Fibroblast of the aortic adventitia (primary cell): ENCODE measurements at regions not wholly inside any gene's neighbourhood (a gene's known extent, or its start where the extent isn't known, plus 50 kb on each side); places are given as distances from the start of the nearest gene placed in this dataset.

ENCODE experiments used
- DNase-seq: peaks from one replicate; pipeline ENCODE4 v3.0.0-alpha.2; 2010; ENCODE audit warnings: low read depth
- H3K4me3 ChIP-seq: 2 replicates; pipeline ENCODE4 v1.5.1; 2011; ENCODE audit warnings: low read depth, mild to moderate bottlenecking, control low read depth, low read length, moderate library complexity
- TF ChIP-seq, protein P1 (sequence below): IDR thresholded peaks from 2 replicates; pipeline ENCODE4 v1.5.1; 2011; ENCODE audit warnings: mild to moderate bottlenecking, low read length, control low read depth, inconsistent platforms; ENCODE audit not compliant: insufficient read depth

- H3K4me3 ChIP-seq: no peak overlapping the region
- TF ChIP-seq, protein P1, sequence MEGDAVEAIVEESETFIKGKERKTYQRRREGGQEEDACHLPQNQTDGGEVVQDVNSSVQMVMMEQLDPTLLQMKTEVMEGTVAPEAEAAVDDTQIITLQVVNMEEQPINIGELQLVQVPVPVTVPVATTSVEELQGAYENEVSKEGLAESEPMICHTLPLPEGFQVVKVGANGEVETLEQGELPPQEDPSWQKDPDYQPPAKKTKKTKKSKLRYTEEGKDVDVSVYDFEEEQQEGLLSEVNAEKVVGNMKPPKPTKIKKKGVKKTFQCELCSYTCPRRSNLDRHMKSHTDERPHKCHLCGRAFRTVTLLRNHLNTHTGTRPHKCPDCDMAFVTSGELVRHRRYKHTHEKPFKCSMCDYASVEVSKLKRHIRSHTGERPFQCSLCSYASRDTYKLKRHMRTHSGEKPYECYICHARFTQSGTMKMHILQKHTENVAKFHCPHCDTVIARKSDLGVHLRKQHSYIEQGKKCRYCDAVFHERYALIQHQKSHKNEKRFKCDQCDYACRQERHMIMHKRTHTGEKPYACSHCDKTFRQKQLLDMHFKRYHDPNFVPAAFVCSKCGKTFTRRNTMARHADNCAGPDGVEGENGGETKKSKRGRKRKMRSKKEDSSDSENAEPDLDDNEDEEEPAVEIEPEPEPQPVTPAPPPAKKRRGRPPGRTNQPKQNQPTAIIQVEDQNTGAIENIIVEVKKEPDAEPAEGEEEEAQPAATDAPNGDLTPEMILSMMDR: no peak
- no peak for DNase-seq
Measured at GRCh38 chr3:30193625-30194044, 412.8 kb upstream of the TGFBR2 start.

- TF ChIP-seq, protein P1: no peak
- DNase-seq: no peak
- H3K4me3 ChIP-seq: no peak overlapping the region
Measured at GRCh38 chr3:30195352-30195751, 411.0 kb upstream of the TGFBR2 start.

DNA sequence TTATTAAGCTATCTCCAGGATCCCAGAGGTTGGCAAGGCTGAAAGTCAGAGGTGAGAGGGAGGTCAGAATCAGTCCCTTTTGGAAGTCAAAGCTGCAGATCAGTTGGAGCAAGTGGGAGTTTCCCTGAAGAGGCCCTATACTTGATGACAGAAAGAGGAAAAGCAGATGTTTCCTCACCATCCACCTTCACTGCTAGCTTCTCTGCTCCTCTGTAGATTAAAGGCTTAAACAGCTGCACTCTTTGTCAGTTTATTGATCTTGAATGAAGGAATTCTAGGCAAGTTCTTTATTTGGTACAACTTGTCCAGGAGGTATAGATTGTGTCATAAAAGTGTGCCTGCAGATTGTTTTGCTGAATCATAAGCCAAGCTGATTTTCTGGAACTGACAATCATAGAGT lies 408.2 kb upstream of the TGFBR2 start:
- TF ChIP-seq, protein P1: no peak
- H3K4me3 ChIP-seq: no peak overlapping the region
- DNase-seq: peak; percentile 43

- TF ChIP-seq, protein P1: peak; percentile 73
- H3K4me3 ChIP-seq: no peak overlapping the region
- peak; percentile 82 for DNase-seq
Measured at GRCh38 chr3:30199096-30199759, 407.2 kb upstream of the TGFBR2 start.

GRCh38 chr3:30199855-30200254 lies 406.5 kb upstream of the TGFBR2 start:
- peak; percentile 45 for DNase-seq
- TF ChIP-seq, protein P1: no peak
- H3K4me3 ChIP-seq: no peak overlapping the region

DNA sequence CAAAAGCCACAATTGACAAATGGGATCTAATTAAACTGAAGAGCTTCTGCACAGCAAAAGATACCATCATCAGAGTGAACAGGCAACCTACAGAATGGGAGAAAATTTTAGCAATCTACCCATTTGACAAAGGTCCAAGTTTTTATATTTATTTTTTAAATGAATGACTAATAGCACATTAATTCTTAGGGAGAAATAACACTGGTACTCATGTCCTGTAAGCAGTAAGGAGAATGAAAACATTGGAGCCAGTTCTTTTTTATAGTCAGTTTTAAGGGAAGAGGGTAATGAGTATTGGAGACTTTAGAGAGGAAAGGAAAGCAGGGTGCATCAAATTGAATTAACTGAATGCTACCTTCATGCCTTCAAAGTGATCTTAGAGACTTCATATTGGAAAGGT lies 404.7 kb upstream of the TGFBR2 start:
- no peak for DNase-seq
- no peak overlapping the region for H3K4me3 ChIP-seq
- TF ChIP-seq, protein P1: no peak

DNA sequence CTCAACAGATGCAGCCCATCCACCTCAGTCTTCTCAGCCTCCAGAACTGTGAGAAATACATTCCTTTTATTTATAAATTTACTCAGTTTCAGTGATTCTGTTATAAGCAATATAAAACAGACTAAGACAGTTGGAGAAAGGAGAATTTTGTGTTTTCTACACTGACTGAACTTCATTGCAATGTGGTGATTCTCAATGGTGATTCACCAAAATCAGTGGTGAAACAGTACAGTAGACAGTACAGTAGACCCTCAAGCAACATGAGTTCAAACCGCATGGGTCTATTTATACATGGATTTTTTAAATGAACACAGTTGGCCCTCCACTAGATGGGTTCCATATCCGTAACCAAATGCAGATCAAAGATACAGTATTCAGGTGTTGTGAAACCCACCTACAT lies 403.1 kb upstream of the TGFBR2 start:
- H3K4me3 ChIP-seq: no peak overlapping the region
- no peak for DNase-seq
- TF ChIP-seq, protein P1: no peak
